B cell (primary cell): ENCODE measurements at regions not wholly inside any gene's neighbourhood (a gene's known extent, or its start where the extent isn't known, plus 50 kb on each side); places are given as distances from the start of the nearest gene placed in this dataset.

Source experiments
- ATAC-seq: fragments of 200-7000 bp; cut with Tn5 transposase; one replicate; pipeline ENCODE4 v1.10.0; 2021; ENCODE audit warnings: low read depth, mild to moderate bottlenecking, moderate number of reproducible peaks, moderate library complexity
- CTCF ChIA-PET: fragments of 350-600 bp; sonication (Branson Sonifier 250); formaldehyde crosslinking; loops from one replicate; lab custom pipeline; 2021; ENCODE audit warnings: antibody characterized with exemption, inconsistent platforms; lab: Charles Lee
- POLR2A ChIA-PET: fragments of 350-600 bp; sonication (Branson Sonifier 250); formaldehyde crosslinking; loops from one replicate; lab custom pipeline; 2021; ENCODE audit warnings: antibody characterized with exemption; lab: Charles Lee
- DNase-seq: peaks from one replicate; pipeline ENCODE4 v3.0.0; 2013
- H2AFZ ChIP-seq: 2 replicates; pipeline ENCODE4 v1.6.1; 2012; ENCODE audit warnings: mild to moderate bottlenecking, low read depth, low read length; ENCODE audit not compliant: insufficient read depth, poor library complexity, severe bottlenecking
- H3K27ac ChIP-seq, 2 donors: 1 replicate in 1 of 2; 2 replicates in 1 of 2; pipeline ENCODE4 v1.5.1; 2012 to 2013; ENCODE audit warnings: low read length in 2 of 2, mild to moderate bottlenecking in 2 of 2, moderate library complexity in 1 of 2
- H3K27me3 ChIP-seq, 4 experiments: fragments of 200-600 bp in 1 of 4; sonication (generic) in 1 of 4; replicated peaks in 1 of 4; 1 replicate in 2 of 4; 2 replicates in 2 of 4; pipeline versions ENCODE4 v1.6.1 to v1.7.0; 2013 to 2016; ENCODE audit warnings: low read length in 3 of 4, mild to moderate bottlenecking in 2 of 4, mixed read lengths in 1 of 4, moderate library complexity in 1 of 4; ENCODE audit not compliant: insufficient read depth in 4 of 4, control insufficient read depth in 3 of 4; ENCODE audit errors: control extremely low read depth in 1 of 4
- H3K36me3 ChIP-seq, 2 experiments: replicated peaks in 1 of 2; 1 replicate in 1 of 2; 2 replicates in 1 of 2; pipeline versions ENCODE4 v1.6.1 to v1.7.1; 2013; ENCODE audit warnings: low read length in 1 of 2; ENCODE audit not compliant: insufficient read depth in 2 of 2, control insufficient read depth in 1 of 2; ENCODE audit errors: control extremely low read depth in 1 of 2, extremely low read depth in 1 of 2
- H3K4me1 ChIP-seq, 2 donors: fragments of 200-600 bp in 1 of 2; sonication (generic) in 1 of 2; 1 replicate in 1 of 2; 2 replicates in 1 of 2; pipeline versions ENCODE4 v1.5.1 to v1.6.1; 2013 to 2017; ENCODE audit warnings: low read length in 2 of 2; ENCODE audit not compliant: control insufficient read depth in 2 of 2, insufficient read depth in 2 of 2
- H3K4me2 ChIP-seq: replicated peaks from 2 replicates; pipeline ENCODE3; 2012; ENCODE audit warnings: mild to moderate bottlenecking, low read depth, low read length; ENCODE audit not compliant: poor library complexity, severe bottlenecking
- H3K4me3 ChIP-seq, 5 experiments: fragments of 200-600 bp in 1 of 5; sonication (generic) in 1 of 5; 1 replicate in 3 of 5; 2 replicates in 2 of 5; pipeline versions ENCODE4 v1.5.1 to v1.7.0; 2011 to 2016; ENCODE audit warnings: low read length in 4 of 5, mild to moderate bottlenecking in 4 of 5, low read depth in 2 of 5, control low read depth in 1 of 5, moderate library complexity in 1 of 5; ENCODE audit not compliant: insufficient read depth in 1 of 5; ENCODE audit errors: control extremely low read depth in 1 of 5, extremely low read depth in 1 of 5
- H3K79me2 ChIP-seq: fragments of 200-600 bp; sonication (generic); one replicate; pipeline ENCODE4 v1.6.0; 2016; ENCODE audit warnings: low read length; ENCODE audit not compliant: control insufficient read depth, insufficient read depth
- H3K9ac ChIP-seq: fragments of 200-600 bp; sonication (generic); 2 replicates; pipeline ENCODE4 v1.6.1; 2017; ENCODE audit warnings: mild to moderate bottlenecking, low read length, moderate library complexity
- H3K9me3 ChIP-seq, 3 donors: one replicate each; pipeline versions ENCODE4 v1.6.1 to v1.7.1; 2013; ENCODE audit warnings: low read length in 2 of 3; ENCODE audit not compliant: control insufficient read depth in 2 of 3, insufficient read depth in 1 of 3; ENCODE audit errors: control extremely low read depth in 1 of 3
- H4K20me1 ChIP-seq: 2 replicates; pipeline ENCODE4 v1.6.0; 2012; ENCODE audit warnings: mild to moderate bottlenecking, low read length; ENCODE audit not compliant: insufficient read depth, control insufficient read depth, poor library complexity, severe bottlenecking
- H3K27ac Mint-ChIP-seq: one replicate; pipeline ENCODE4 v1.8.0; 2021; ENCODE audit warnings: mixed read lengths
- H3K27me3 Mint-ChIP-seq: one replicate; pipeline ENCODE4 v1.8.0; 2021; ENCODE audit warnings: mixed read lengths
- H3K4me1 Mint-ChIP-seq: one replicate; pipeline ENCODE4 v1.8.0; 2021; ENCODE audit warnings: mixed read lengths
- H3K4me3 Mint-ChIP-seq: one replicate; pipeline ENCODE4 v1.8.0; 2021; ENCODE audit warnings: mixed read lengths
- H3K9me3 Mint-ChIP-seq: one replicate; pipeline ENCODE4 v1.8.0; 2022; ENCODE audit warnings: mixed read lengths; ENCODE audit not compliant: insufficient read depth
- CTCF ChIP-seq: fragments of 200-600 bp; IDR thresholded peaks from one replicate; pipeline ENCODE4 v1.8.0; 2022; ENCODE audit warnings: antibody characterized with exemption, mild to moderate bottlenecking
- EZH2 ChIP-seq: IDR thresholded peaks from 2 replicates; pipeline ENCODE4 v1.6.1; 2012; ENCODE audit warnings: borderline replicate concordance, low read depth, mild to moderate bottlenecking, moderate library complexity, low read length; ENCODE audit not compliant: insufficient read depth, poor library complexity, severe bottlenecking
- WGBS: methylation state at CpG from one replicate; pipeline ENCODE4 v1.1.5; 2013; ENCODE audit warnings: missing lambda C conversion rate; ENCODE audit not compliant: insufficient coverage; 5-methylcytosine and 5-hydroxymethylcytosine counted together
- intact Hi-C: fragments of 100-400 bp; cut with micrococcal nuclease; formaldehyde crosslinking; loops from one replicate; pipeline ENCODE4 v1.10.0; 2022

GRCh38 chr5:41648996-41649395 lies 138.6 kb upstream of the PLCXD3 start:
- no peak overlapping the region for H3K4me2 ChIP-seq
- 57% methylated on average over 2 of the region's 2 CpGs for WGBS
- intact Hi-C loops: no loop called here
- no peak for DNase-seq
- H3K4me1 ChIP-seq: no peaks in the 10 kb centered on the region
- no peak overlapping the region for H2AFZ ChIP-seq
- TF ChIP-seq CTCF (no peak), EZH2 (no peak)
- no peak overlapping the region for H3K4me3 Mint-ChIP-seq
- no peak overlapping the region for H3K27ac ChIP-seq
- H3K9ac ChIP-seq: no peak overlapping the region
- no peak for ATAC-seq
- POLR2A ChIA-PET: no interaction called here
- H3K9me3 Mint-ChIP-seq: no peaks in the 10 kb centered on the region
- peaks cover 0 to 4% (median 0%) of the 10 kb centered on the region in 4 experiments for H3K27me3 ChIP-seq
- H3K9me3 ChIP-seq: no peaks in the 10 kb centered on the region
- H3K27ac Mint-ChIP-seq: no peak overlapping the region
- CTCF ChIA-PET: no interaction called here
- H3K79me2 ChIP-seq: no peaks in the 10 kb centered on the region
- H3K4me1 Mint-ChIP-seq: no peaks in the 10 kb centered on the region
- H4K20me1 ChIP-seq: no peaks in the 10 kb centered on the region
- no peaks in the 10 kb centered on the region for H3K36me3 ChIP-seq
- H3K4me3 ChIP-seq: no peak overlapping the region
- no peaks in the 10 kb centered on the region for H3K27me3 Mint-ChIP-seq

GRCh38 chr5:41641621-41642020 lies 131.2 kb upstream of the PLCXD3 start:
- peaks cover 11% of the 10 kb centered on the region for H3K27me3 Mint-ChIP-seq

More at GRCh38 chr5:41641621-41642020, 131.2 kb upstream of the PLCXD3 start:
- no peaks in the 10 kb centered on the region for H3K9me3 ChIP-seq
- POLR2A ChIA-PET: no interaction called here
- 80% methylated on average over 1 of the region's 3 CpGs for whole genome bisulfite sequencing
- no peaks in the 10 kb centered on the region for H3K36me3 ChIP-seq
- no peaks in the 10 kb centered on the region for H3K4me1 ChIP-seq
- H3K4me3 Mint-ChIP-seq: no peak overlapping the region
- no peak overlapping the region for H3K27ac ChIP-seq
- no peak for ATAC-seq
- CTCF ChIA-PET: no interaction called here
- H3K27ac Mint-ChIP-seq: no peak overlapping the region
- H3K9ac ChIP-seq: no peak overlapping the region
- H3K4me2 ChIP-seq: no peak overlapping the region
- intact Hi-C loops: no loop called here
- no peak for DNase-seq
- H2AFZ ChIP-seq: no peak overlapping the region
- H3K4me3 ChIP-seq: no peak overlapping the region
- no peaks in the 10 kb centered on the region for H3K4me1 Mint-ChIP-seq
- H3K9me3 Mint-ChIP-seq: no peaks in the 10 kb centered on the region
- no peaks in the 10 kb centered on the region for H3K79me2 ChIP-seq
- H3K27me3 ChIP-seq: peaks cover 0 to 1% (median 0%) of the 10 kb centered on the region in 4 experiments
- TF ChIP-seq EZH2 (no peak), CTCF (no peak)
- H4K20me1 ChIP-seq: no peaks in the 10 kb centered on the region
